IPS DF 6.9 (cell line): ENCODE measurements at regions not wholly inside any gene's neighbourhood (a gene's known extent, or its start where the extent isn't known, plus 50 kb on each side); places are given as distances from the start of the nearest gene placed in this dataset.
"Not testable (repeated sequence)": the region's sequence is repeated elsewhere in the genome, so short reads cannot be mapped to it uniquely, and the experiment has no call there.

Experiments
- DNase-seq: peaks from one replicate; pipeline ENCODE4 v3.0.0-alpha.2; 2013; ENCODE audit warnings: low read depth, low spot score
- H3K27ac ChIP-seq: one replicate; pipeline ENCODE4 v1.5.1; 2013; ENCODE audit warnings: low read length, control low read depth
- H3K27me3 ChIP-seq: 2 replicates; pipeline ENCODE4 v1.6.1; 2013; ENCODE audit warnings: mild to moderate bottlenecking, low read length; ENCODE audit not compliant: control insufficient read depth, insufficient read depth
- H3K36me3 ChIP-seq: 2 replicates; pipeline ENCODE4 v1.6.1; 2013; ENCODE audit warnings: low read length; ENCODE audit not compliant: control insufficient read depth, insufficient read depth
- H3K4me1 ChIP-seq: 2 replicates; pipeline ENCODE4 v1.6.1; 2013; ENCODE audit warnings: low read length; ENCODE audit not compliant: control insufficient read depth, insufficient read depth
- H3K4me3 ChIP-seq: 2 replicates; pipeline ENCODE4 v1.5.1; 2013; ENCODE audit warnings: mild to moderate bottlenecking, low read length
- H3K9me3 ChIP-seq: 2 replicates; pipeline ENCODE4 v1.6.1; 2013; ENCODE audit warnings: low read length, inconsistent platforms; ENCODE audit not compliant: control insufficient read depth, insufficient read depth
- WGBS: extraction: QIAGEN DNeasy Blood & Tissue Kit; methylation state at CpG from one replicate; pipeline ENCODE4 v1.1.7; 2013; ENCODE audit warnings: mixed read lengths, missing lambda C conversion rate; ENCODE audit not compliant: insufficient read length, insufficient coverage; 5-methylcytosine and 5-hydroxymethylcytosine counted together

DNA sequence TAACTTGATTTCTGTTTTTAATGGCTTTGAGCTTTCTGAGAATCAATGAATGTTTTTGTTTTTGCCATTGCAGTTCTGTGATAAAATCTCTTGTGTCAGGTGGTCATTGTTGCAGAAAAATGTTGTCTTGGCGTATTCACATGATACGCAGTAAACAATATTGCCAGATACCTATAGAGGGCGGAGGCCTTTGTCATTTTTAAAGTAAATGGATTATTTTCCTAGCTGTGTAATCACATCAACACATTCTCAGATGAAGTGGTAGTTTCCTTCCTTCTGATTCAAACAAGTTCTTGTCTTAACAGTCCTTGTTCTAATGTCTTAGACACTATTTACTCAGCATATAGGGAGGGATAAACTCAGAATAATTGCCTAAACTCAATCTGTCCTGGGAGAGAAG lies 109.9 kb upstream of the DAB2 start:
- Histone ChIP-seq H3K4me1 (no peaks in the 10 kb centered on the region), H3K27ac (no peak overlapping the region), H3K4me3 (no peak overlapping the region), H3K27me3 (no peaks in the 10 kb centered on the region), H3K9me3 (no peaks in the 10 kb centered on the region), H3K36me3 (no peaks in the 10 kb centered on the region)
- DNase-seq = no peak
- no CpG with 5 or more reads among the region's 3 CpGs for WGBS

DNA sequence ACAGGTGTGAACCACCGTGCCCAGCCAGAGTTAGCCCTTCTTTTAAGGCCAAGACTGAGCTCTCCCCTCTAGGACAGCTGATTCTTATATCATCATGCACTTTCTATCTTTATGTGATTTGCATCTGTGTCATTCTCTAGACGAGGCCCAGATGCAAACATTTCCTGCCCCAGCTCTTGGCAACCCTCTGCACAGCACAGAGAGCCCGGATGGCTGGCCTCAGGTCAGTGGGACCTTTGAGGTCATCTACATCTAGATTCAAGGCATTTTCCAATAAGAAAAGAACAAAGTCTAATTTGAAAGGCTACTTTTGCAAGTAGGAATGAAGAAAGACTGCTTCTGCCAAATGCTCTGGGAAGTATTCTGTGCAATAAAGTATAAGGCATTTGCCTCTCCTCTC lies 109.0 kb upstream of the DAB2 start:
- H3K4me3 ChIP-seq = no peak overlapping the region
- no peak overlapping the region for H3K27ac ChIP-seq
- no peaks in the 10 kb centered on the region for H3K36me3 ChIP-seq
- no peaks in the 10 kb centered on the region for H3K9me3 ChIP-seq
- no CpG with 5 or more reads among the region's 3 CpGs for WGBS
- DNase-seq = no peak
- H3K4me1 ChIP-seq = no peaks in the 10 kb centered on the region
- no peaks in the 10 kb centered on the region for H3K27me3 ChIP-seq

DNA sequence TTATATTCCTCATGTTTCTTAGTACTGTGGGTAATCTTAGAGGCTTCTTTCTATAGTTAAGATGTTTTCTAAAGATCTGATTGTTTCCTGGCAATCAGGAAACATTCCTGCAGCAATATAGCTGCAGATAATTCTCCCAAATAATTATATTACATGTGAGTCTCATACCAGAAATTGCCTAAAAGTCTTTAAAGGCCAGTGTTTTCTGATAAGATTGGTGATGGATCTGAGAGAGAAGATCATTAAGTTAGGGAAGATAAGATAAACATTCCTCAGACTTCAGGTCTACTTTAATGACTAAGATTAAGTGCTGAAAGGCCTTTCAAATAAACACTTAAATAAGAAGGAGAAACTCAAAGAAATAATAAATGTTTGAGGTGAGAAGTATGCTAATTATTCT lies 107.7 kb upstream of the DAB2 start:
- H3K4me3 ChIP-seq = no peak overlapping the region
- H3K4me1 ChIP-seq = no peaks in the 10 kb centered on the region
- DNase-seq = no peak
- H3K27me3 ChIP-seq = no peaks in the 10 kb centered on the region
- H3K27ac ChIP-seq = no peak overlapping the region
- H3K9me3 ChIP-seq = no peaks in the 10 kb centered on the region
- H3K36me3 ChIP-seq = no peaks in the 10 kb centered on the region

DNA sequence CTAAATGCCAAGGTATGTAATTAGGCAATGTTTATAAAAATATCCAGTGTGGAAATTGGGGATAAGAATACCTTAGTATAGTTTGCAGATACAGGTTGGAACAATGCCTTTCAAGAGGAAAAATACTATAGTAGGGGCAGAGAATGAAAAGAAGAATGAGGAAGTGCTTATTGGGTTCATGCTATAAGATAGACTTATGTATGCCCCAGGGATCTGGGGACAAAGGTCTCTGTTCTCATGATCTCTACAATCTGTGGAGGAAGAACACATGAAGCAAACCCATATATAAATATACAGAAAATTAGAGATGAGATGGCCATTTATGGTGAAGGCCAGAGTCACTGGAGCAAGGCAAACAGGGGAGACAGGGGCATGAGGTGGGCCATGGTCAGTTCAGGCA lies 106.5 kb upstream of the DAB2 start:
- Histone ChIP-seq H3K4me1 (no peaks in the 10 kb centered on the region), H3K27me3 (no peaks in the 10 kb centered on the region), H3K4me3 (no peak overlapping the region), H3K9me3 (no peaks in the 10 kb centered on the region), H3K36me3 (no peaks in the 10 kb centered on the region), H3K27ac (no peak overlapping the region)
- no peak for DNase-seq

DNA sequence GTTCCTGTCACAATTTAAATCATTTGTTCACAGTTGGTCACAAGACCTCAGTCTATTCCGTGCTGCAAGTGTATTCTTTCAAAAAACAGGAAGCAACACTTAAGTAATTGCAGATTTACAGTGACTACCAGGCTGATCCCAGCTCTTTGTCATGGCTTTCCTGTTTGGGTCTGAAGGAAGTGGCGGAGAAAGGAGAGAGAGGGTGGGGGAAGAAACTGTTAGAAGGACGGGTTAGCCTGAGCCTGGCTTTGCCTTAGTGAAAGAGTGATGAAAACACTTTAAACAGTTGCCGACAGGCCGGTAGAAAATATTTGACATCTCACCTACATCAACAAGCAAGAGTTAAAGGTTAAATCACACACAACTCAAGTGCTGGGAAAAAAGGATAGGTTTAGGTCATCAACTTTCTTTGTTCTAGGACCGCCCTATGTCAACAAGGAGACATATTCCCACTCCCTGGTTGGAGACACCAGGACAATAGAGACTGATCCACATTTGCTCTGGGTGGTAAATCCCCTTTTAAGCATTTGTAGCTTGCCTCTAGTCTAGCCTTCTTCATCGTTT lies 102.2 kb upstream of the DAB2 start:
- Histone ChIP-seq H3K36me3 (no peaks in the 10 kb centered on the region), H3K4me3 (no peak overlapping the region), H3K27me3 (no peaks in the 10 kb centered on the region), H3K9me3 (no peaks in the 10 kb centered on the region), H3K27ac (no peak overlapping the region), H3K4me1 (no peaks in the 10 kb centered on the region)
- WGBS = no CpG with 5 or more reads among the region's 7 CpGs
- no peak for DNase-seq

DNA sequence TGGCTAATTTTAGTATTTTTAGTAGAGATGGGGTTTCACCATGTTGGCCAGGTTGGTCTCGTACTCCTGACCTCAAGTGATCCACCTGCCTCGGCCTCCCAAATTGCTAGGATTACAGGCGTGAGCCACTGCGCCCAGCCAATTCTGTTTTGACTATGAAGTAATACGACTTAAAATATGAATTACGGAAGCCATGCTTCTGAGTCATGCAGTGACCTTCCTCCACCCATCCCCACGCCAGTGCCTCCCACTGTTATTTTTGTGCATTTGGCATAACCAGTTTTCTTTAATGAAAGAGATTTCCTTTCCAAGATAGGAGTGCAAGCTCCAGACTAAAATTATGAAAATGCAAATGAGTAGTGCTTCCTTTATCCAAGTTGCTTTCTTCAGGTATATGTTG lies 101.0 kb upstream of the DAB2 start:
- H3K4me3 ChIP-seq, DNase-seq, H3K9me3 ChIP-seq, H3K36me3 ChIP-seq, H3K27ac ChIP-seq, H3K27me3 ChIP-seq, H3K4me1 ChIP-seq: not testable (repeated sequence)
- WGBS = no CpG with 5 or more reads among the region's 7 CpGs

DNA sequence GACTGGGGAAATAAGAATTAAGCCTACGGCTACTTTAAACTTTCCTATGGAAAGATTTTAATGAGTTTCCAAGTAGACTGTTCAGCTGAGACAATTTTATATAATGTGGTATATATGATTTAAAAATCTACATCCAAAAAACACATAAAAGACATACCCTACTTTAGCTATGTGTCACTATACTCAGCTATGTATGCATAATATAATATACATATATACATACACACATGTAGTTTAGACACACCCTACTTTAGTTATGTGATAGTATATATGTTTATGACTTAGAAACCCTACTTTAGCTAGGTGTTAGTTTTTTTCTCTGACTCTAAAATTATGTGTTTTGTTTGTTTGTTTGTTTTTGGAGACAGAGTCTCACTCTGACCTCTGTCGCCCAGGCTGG lies 100.5 kb upstream of the DAB2 start:
- no peaks in the 10 kb centered on the region for H3K9me3 ChIP-seq
- no peaks in the 10 kb centered on the region for H3K36me3 ChIP-seq
- H3K27me3 ChIP-seq = no peaks in the 10 kb centered on the region
- H3K4me3 ChIP-seq = no peak overlapping the region
- no peak for DNase-seq
- no peaks in the 10 kb centered on the region for H3K4me1 ChIP-seq
- no peak overlapping the region for H3K27ac ChIP-seq
- no CpG with 5 or more reads among the region's 2 CpGs for WGBS

DNA sequence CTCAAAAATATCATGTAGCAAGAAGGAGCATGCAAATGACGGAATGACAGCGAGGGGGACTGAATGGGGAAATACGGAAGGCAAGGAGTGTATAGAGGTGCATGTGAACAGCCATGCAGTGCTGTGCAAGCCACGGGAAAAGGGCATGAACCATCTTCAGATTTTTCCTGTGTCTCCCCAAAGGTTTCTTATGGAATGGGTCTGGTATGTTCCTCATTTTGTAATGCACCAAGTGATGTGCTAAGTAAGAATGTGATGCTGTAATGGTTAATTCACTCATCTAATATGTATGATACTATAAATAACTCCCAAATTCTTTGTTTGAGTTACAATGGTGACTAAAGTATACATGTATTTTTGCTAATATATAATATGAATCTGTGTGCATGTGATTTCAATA lies 99.0 kb upstream of the DAB2 start:
- Histone ChIP-seq H3K4me3 (no peak overlapping the region), H3K36me3 (no peaks in the 10 kb centered on the region), H3K9me3 (no peaks in the 10 kb centered on the region), H3K27ac (no peak overlapping the region), H3K4me1 (no peaks in the 10 kb centered on the region), H3K27me3 (no peaks in the 10 kb centered on the region)
- no CpG with 5 or more reads among the region's 4 CpGs for WGBS
- DNase-seq = no peak

DNA sequence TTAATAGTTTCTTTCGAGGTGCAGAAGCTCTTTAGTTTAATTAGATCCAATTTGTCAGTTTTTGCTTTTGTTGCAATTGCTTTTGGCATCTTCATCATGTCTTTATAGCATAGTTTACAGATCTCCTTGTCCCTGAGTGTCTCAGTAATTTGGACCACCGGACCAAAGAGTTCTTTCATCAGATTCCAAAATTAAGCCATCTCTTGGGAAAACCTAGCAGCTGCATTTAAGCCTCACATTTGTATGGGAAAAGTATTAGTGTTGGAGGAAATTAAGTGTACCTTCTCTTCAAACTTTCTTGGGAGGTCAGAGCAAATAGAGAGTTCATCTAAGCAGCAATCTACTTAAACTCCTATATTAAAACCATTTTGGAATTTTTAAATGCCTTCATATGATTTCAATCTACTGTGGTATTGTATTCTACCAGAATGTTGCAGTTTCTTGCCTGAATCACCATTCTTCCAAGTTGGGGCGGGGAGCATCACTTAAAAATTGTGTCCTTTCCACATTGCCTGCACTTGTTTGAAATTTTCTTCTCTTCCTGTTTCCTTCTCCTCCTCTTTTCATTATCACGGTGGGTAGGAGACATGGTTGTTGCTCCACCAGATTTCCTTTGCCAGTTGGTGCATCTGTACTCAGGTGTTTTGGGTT lies 97.3 kb upstream of the DAB2 start:
- no CpG with 5 or more reads among the region's 4 CpGs for WGBS
- Histone ChIP-seq H3K9me3 (no peaks in the 10 kb centered on the region), H3K4me3 (no peak overlapping the region), H3K27me3 (no peaks in the 10 kb centered on the region), H3K36me3 (no peaks in the 10 kb centered on the region), H3K4me1 (no peaks in the 10 kb centered on the region), H3K27ac (no peak overlapping the region)
- DNase-seq = no peak

DNA sequence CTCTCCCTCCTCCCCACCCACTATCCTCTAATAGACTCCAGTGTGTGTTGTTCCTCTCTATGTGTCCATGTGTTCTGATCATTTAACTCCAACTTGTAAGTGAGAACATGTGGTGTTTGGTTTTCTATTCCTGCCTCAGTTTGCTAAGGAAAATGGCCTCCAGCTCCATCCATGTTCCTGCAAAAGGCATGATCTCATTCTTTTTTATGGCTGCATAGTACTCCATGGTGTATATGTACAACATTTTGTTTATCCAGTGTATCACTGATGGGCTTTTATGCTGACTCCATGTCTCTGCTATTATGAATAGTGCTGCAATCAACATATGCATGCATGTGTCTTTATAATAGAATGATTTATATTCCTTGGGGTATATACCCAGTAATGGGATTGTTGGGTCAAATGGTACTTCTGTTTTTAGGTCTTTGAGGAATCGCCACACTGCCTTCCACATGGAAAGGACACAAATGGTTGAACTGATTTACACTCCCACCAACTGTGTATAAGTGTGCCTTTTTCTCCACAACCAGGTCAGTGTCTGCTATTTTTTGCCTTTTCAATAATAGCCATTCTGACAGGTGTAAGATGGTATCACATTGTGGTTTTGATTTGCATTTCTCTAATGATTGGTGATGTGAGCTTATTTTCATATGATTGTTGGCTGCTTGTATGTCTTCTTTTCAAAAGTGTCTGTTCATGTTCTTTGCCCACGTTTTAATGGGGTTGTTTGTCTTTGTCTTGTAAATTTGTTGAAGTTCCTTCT lies 96.5 kb upstream of the DAB2 start:
- WGBS = no CpG with 5 or more reads among the region's 2 CpGs
- DNase-seq = no peak
- Histone ChIP-seq H3K4me1 (no peaks in the 10 kb centered on the region), H3K27me3 (no peaks in the 10 kb centered on the region), H3K36me3 (no peaks in the 10 kb centered on the region), H3K9me3 (no peaks in the 10 kb centered on the region), H3K4me3 (no peak overlapping the region), H3K27ac (no peak overlapping the region)

DNA sequence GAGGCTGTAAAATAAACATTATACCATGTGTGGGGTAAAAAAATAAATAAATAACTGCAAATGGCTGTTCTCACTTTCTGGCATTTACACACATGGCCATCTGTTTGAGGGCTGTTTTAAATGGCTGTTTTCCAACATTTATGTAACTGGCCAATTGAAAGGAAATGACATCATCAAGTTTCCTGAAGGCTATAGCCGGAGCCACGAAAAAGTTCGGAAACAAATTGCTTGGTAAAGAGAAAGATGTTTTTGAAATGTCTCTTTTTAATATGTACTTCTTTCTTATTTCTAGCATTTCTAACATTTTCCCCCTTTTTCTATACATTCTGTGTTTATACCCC lies 95.4 kb upstream of the DAB2 start:
- no CpG with 5 or more reads among the region's 3 CpGs for WGBS

More for the DNA sequence above, 95.4 kb upstream of the DAB2 start:
- H3K4me1 ChIP-seq = no peaks in the 10 kb centered on the region
- H3K27me3 ChIP-seq = no peaks in the 10 kb centered on the region
- H3K36me3 ChIP-seq = no peaks in the 10 kb centered on the region
- H3K9me3 ChIP-seq = no peaks in the 10 kb centered on the region
- no peak overlapping the region for H3K27ac ChIP-seq
- H3K4me3 ChIP-seq = no peak overlapping the region
- DNase-seq = no peak
